Epithelial cell of esophagus (primary cell): ENCODE measurements at regions not wholly inside any gene's neighbourhood (a gene's known extent, or its start where the extent isn't known, plus 50 kb on each side); places are given as distances from the start of the nearest gene placed in this dataset.

ENCODE experiments used
- DNase-seq: peaks from one replicate; pipeline ENCODE4 v3.0.0; 2010; ENCODE audit warnings: low read depth
- H3K4me3 ChIP-seq: 2 replicates; pipeline ENCODE4 v1.5.1; 2011; ENCODE audit warnings: mild to moderate bottlenecking, low read length, control low read depth
- TF ChIP-seq, protein P1 (sequence below): IDR thresholded peaks from 2 replicates; pipeline ENCODE4 v1.5.1; 2011; ENCODE audit warnings: low read depth, mild to moderate bottlenecking, low read length, control low read depth, inconsistent platforms; ENCODE audit not compliant: insufficient read depth; ENCODE audit errors: missing control alignments

DNA sequence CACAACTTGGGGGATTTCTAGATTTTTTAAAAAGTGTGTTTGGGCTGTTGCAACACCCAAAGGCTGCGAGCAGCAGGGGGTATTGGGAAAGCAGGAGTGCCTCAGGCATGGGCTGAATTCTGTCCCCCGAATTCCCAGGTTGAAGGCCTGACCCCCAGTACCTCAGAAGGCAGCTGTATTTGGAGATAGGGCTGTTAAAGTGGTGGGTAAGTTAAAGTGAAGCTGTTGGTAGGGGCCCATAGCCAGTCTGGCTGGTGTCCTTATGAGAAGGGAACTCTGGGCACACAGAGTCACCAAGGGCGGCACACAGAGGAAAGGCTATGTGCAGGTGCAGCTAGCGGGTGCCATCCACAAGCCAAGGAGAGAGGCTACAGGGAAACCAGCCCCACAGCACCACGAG, 717.4 kb downstream of the GALR1 start:
- DNase-seq: no peak
- TF ChIP-seq, protein P1, sequence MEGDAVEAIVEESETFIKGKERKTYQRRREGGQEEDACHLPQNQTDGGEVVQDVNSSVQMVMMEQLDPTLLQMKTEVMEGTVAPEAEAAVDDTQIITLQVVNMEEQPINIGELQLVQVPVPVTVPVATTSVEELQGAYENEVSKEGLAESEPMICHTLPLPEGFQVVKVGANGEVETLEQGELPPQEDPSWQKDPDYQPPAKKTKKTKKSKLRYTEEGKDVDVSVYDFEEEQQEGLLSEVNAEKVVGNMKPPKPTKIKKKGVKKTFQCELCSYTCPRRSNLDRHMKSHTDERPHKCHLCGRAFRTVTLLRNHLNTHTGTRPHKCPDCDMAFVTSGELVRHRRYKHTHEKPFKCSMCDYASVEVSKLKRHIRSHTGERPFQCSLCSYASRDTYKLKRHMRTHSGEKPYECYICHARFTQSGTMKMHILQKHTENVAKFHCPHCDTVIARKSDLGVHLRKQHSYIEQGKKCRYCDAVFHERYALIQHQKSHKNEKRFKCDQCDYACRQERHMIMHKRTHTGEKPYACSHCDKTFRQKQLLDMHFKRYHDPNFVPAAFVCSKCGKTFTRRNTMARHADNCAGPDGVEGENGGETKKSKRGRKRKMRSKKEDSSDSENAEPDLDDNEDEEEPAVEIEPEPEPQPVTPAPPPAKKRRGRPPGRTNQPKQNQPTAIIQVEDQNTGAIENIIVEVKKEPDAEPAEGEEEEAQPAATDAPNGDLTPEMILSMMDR: no peak
- no peak overlapping the region for H3K4me3 ChIP-seq

DNA sequence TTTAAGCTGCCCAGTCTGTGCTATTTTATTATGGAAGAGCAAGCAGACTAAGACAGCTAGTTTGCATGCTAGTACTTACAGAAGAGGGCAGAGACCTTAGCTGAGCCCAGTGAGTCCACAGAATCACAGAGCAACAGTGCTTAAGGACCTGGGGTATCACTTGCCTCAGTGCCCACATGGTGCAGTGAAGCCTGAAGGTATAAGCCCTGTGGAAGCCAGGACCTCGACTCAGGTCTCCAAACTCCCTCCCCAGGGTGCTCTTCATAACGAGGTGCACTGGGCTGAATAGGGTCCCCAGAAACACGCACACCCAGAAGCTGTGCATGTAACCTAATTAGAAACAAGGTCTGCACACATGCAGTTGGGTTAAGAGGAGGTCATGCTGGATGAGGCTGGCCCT, 718.1 kb downstream of the GALR1 start:
- TF ChIP-seq, protein P1: no peak
- no peak for DNase-seq
- H3K4me3 ChIP-seq: no peak overlapping the region

DNA sequence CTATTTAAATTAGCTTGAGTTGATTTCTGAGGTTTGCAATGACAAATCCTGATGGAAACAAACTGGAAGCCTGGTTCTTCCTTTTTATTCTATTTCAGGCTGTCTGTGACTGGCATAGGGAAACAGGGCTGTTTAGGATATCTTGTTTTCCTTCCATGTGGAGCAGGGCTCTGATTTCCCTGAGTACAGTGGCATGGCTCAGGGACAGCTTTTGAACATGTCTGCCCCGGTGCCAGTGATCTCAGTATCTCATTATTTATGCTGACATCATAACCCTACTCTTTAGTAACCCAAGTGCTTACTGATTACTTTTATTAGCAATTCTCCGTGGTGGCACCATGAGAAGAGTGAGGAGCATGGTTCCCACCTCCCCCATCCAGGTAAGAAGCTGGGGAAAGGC, 720.3 kb downstream of the GALR1 start:
- H3K4me3 ChIP-seq: no peak overlapping the region
- no peak for DNase-seq
- TF ChIP-seq, protein P1: no peak

DNA sequence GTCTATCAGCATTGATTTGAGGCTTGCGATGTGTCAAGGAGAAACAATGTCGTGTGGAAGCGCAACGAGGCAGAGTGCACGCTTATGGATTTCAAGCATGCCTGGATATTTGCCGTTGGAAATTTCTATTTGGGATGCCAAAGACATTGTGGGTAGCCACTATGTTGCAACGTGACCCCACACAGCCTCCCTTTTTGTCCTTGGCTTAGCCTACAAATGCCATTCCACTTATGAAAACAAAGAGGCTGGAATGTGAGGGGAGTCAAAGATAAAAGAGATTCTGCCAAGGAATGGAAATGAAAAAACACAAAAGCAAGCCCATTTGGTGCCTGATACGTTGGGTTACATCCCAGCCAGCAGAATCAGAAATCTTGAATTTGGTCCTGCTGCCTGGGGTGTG, 721.2 kb downstream of the GALR1 start:
- TF ChIP-seq, protein P1: no peak
- no peak for DNase-seq
- no peak overlapping the region for H3K4me3 ChIP-seq

DNA sequence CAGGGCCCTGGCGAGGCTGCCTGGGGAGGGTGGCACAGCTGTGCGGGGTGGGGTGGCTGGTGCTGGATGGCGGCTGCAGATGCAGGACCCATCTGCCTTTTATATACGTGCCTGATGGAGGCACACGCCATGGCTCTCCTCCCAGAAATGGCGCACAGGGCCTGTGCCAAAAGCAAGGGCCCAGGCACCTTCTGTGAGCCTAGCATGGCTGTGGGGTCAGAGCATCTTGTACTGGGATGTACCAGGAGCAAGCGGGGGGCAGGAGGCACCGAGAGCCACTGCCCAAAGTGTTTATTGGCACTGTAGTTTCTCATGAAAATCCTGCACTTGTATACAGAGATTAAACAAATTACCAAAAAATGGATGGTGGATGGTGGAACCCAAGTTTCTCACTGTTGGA, 724.1 kb downstream of the GALR1 start:
- TF ChIP-seq, protein P1: no peak
- no peak for DNase-seq

DNA sequence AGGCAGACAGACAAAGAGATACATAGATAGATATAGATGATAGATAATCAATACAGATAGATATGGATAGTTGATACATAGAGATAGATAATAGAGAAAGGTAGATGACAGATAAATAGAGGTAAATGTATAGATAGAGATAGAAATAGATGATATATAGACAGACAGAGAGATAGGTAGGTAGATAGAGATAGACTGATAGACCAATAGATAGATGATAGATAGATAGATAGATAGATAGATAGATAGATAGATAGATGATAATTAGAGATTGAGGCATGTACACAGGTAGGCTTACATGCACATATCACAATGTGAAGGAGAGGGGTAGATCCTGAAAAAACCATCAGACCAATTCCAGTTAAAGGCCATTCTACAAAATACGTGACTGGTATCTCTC, 724.7 kb downstream of the GALR1 start:
- H3K4me3 ChIP-seq: no peak overlapping the region
- DNase-seq: no peak
- TF ChIP-seq, protein P1: no peak

More for the DNA sequence above, 724.1 kb downstream of the GALR1 start:
- no peak overlapping the region for H3K4me3 ChIP-seq

DNA sequence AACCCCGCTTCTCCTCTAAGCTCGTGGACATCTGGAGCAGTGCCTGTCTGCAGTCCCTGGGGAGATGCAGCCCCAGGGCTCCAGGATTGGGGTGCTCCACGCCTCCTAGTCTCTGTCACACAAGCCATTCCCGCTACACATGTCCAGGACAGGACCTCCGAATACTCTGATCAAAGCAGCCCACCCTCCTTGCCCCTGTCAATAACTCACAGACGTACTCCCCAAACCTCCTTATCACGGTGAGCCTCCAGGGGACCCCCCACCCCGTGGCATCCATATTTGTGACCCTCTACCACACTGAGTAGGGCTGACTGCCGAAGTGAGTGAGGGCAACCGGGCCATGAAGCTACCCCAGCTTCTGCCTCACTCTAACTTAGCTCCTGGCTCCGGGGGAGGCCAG, 727.7 kb downstream of the GALR1 start:
- TF ChIP-seq, protein P1: no peak
- DNase-seq: no peak
- H3K4me3 ChIP-seq: no peak overlapping the region
